HL-60 (cell line): ENCODE measurements at regions not wholly inside any gene's neighbourhood (a gene's known extent, or its start where the extent isn't known, plus 50 kb on each side); places are given as distances from the start of the nearest gene placed in this dataset.

ENCODE experiments used
- DNase-seq, 2 experiments: peaks; one replicate each; pipeline ENCODE4 v3.0.0-alpha.2; 2010 to 2020; ENCODE audit warnings: low read depth in 1 of 2, low spot score in 1 of 2
- H3K27ac ChIP-seq: fragments of 250-450 bp; sonication (Bioruptor Pico); replicated peaks from 2 replicates; pipeline ENCODE4 v1.5.1; 2020; ENCODE audit warnings: mild to moderate bottlenecking, moderate library complexity
- H3K27me3 ChIP-seq: fragments of 250-450 bp; sonication (Bioruptor Pico); 2 replicates; pipeline ENCODE4 v1.5.1; 2021; ENCODE audit warnings: mild to moderate bottlenecking, moderate library complexity; ENCODE audit not compliant: insufficient read depth, poor library complexity, severe bottlenecking
- H3K4me3 ChIP-seq: replicated peaks from 2 replicates; pipeline ENCODE4 v1.5.1; 2011; ENCODE audit warnings: mild to moderate bottlenecking, control low read depth, low read length; ENCODE audit not compliant: insufficient read depth
- GABPA ChIP-seq: IDR thresholded peaks from 2 replicates; pipeline ENCODE4 v1.6.1; 2012; ENCODE audit warnings: low read depth
- POLR2AphosphoS5 ChIP-seq: IDR thresholded peaks from 2 replicates; pipeline ENCODE4 v1.6.1; 2012; ENCODE audit warnings: low read depth
- SPI1 ChIP-seq: IDR thresholded peaks from 2 replicates; pipeline ENCODE4 v1.6.1; 2012; ENCODE audit warnings: low read depth, mild to moderate bottlenecking, borderline replicate concordance
- TF ChIP-seq, protein P1 (sequence below): IDR thresholded peaks from 2 replicates; pipeline ENCODE4 v1.6.1; 2012; ENCODE audit warnings: low read depth; ENCODE audit not compliant: insufficient replicate concordance
- TF ChIP-seq, protein P2 (sequence below): IDR thresholded peaks from one replicate; pipeline ENCODE4 v1.5.1; 2011; ENCODE audit warnings: low read length, control low read depth, inconsistent platforms; ENCODE audit not compliant: insufficient read depth

DNA sequence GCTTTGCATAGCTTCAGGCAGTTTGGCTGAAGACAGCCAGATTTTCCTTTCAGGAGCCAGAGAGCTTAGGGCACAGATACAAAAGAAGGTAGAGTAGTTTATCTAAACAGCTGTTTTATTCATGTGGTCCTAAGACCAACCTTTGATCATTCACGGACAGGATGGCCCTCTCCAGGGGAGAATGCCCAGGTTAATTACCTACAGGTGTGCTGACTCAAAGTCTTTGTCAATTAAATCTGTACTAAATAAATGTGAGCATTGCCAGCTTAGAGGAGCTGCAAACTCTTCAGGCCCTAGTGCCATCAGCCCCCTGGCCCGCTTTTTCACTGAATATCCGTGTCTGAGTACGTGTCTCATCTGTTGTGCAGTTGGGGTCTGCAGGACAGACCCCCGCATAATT lies 554.7 kb downstream of the NUP35 start:
- no peak for DNase-seq
- TF ChIP-seq GABPA = no peak
- H3K4me3 ChIP-seq = no peak overlapping the region

DNA sequence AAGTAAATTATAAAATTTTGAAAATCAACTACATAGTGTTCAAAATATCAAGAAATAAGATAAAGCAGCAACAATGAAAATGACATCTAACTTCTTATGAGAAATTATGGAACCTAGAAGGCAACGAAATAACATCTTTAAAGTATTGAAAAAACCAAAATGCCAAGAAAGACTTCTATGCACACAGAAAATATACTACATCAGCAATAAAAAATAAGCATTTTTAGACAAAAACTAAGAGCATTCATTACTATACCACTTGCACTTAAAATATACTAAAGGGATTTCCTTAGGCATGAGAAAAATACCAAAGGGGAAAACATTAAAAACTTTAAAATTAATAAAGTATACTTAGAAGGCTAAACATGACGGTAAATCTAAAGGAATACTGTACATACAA lies 556.3 kb downstream of the NUP35 start:
- no peak for DNase-seq
- Histone ChIP-seq H3K27me3 (no peaks in the 10 kb centered on the region), H3K27ac (no peak overlapping the region), H3K4me3 (no peak overlapping the region)
- TF ChIP-seq SPI1 (no peak), GABPA (no peak), POLR2AphosphoS5 (no peak)
- TF ChIP-seq, protein P1, sequence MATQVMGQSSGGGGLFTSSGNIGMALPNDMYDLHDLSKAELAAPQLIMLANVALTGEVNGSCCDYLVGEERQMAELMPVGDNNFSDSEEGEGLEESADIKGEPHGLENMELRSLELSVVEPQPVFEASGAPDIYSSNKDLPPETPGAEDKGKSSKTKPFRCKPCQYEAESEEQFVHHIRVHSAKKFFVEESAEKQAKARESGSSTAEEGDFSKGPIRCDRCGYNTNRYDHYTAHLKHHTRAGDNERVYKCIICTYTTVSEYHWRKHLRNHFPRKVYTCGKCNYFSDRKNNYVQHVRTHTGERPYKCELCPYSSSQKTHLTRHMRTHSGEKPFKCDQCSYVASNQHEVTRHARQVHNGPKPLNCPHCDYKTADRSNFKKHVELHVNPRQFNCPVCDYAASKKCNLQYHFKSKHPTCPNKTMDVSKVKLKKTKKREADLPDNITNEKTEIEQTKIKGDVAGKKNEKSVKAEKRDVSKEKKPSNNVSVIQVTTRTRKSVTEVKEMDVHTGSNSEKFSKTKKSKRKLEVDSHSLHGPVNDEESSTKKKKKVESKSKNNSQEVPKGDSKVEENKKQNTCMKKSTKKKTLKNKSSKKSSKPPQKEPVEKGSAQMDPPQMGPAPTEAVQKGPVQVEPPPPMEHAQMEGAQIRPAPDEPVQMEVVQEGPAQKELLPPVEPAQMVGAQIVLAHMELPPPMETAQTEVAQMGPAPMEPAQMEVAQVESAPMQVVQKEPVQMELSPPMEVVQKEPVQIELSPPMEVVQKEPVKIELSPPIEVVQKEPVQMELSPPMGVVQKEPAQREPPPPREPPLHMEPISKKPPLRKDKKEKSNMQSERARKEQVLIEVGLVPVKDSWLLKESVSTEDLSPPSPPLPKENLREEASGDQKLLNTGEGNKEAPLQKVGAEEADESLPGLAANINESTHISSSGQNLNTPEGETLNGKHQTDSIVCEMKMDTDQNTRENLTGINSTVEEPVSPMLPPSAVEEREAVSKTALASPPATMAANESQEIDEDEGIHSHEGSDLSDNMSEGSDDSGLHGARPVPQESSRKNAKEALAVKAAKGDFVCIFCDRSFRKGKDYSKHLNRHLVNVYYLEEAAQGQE = no peak
- TF ChIP-seq, protein P2, sequence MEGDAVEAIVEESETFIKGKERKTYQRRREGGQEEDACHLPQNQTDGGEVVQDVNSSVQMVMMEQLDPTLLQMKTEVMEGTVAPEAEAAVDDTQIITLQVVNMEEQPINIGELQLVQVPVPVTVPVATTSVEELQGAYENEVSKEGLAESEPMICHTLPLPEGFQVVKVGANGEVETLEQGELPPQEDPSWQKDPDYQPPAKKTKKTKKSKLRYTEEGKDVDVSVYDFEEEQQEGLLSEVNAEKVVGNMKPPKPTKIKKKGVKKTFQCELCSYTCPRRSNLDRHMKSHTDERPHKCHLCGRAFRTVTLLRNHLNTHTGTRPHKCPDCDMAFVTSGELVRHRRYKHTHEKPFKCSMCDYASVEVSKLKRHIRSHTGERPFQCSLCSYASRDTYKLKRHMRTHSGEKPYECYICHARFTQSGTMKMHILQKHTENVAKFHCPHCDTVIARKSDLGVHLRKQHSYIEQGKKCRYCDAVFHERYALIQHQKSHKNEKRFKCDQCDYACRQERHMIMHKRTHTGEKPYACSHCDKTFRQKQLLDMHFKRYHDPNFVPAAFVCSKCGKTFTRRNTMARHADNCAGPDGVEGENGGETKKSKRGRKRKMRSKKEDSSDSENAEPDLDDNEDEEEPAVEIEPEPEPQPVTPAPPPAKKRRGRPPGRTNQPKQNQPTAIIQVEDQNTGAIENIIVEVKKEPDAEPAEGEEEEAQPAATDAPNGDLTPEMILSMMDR = no peak

More for the DNA sequence above, 554.7 kb downstream of the NUP35 start:
- Histone ChIP-seq H3K27me3 (no peaks in the 10 kb centered on the region), H3K27ac (no peak overlapping the region)

DNA sequence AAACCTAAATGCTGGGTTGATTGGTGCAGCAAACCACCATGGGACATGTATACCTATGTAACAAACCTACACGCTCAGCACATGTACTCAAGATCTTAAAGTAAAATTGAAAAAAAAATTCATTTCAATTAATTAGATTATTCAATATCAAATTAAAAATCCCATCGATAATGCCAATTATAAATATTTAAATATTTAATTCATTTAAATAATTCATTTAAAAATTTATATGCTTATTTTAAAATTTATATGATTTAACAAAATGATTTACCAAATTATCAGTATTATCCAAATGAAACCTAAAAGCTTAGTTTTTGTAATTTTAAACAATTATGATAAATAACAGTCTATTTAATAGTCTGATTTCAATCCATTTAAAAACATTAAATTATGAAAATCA lies 560.4 kb downstream of the NUP35 start:
- TF ChIP-seq, protein P2 = no peak
- TF ChIP-seq GABPA (no peak), SPI1 (no peak), POLR2AphosphoS5 (no peak)
- TF ChIP-seq, protein P1 = no peak
- Histone ChIP-seq H3K4me3 (no peak overlapping the region), H3K27ac (no peak overlapping the region), H3K27me3 (no peaks in the 10 kb centered on the region)
- no peak for DNase-seq

DNA sequence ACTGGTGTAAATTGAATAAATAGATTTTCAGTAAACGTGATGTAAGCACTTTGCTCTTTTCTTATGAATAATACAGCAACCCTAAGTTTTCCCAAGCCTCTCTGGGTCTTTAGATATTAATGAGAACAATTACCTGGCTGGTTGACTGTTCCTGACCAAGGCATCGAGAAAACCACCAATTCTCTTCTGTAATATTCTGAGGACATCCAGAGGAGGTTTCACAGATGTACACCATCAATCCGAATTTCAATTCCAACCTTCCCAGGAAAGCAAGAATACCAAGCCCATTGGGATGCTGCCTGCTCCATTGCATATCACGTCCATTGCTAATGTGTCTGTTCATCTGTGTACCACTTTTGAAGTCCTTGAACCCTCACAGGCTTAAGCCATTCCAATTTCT lies 571.8 kb downstream of the NUP35 start:
- Histone ChIP-seq H3K4me3 (no peak overlapping the region), H3K27ac (no peak overlapping the region), H3K27me3 (no peaks in the 10 kb centered on the region)
- no peak for DNase-seq
- TF ChIP-seq, protein P2 = no peak
- TF ChIP-seq, protein P1 = no peak
- TF ChIP-seq SPI1 = no peak
- no peak for TF ChIP-seq GABPA
- no peak for TF ChIP-seq POLR2AphosphoS5
